ENCODE measurements at regions not wholly inside any gene's neighbourhood (a gene's known extent, or its start where the extent isn't known, plus 50 kb on each side); places are given as distances from the start of the nearest gene placed in this dataset.

- Mint-ChIP-seq H3K27me3 (ENCODE audit: low read depth) (no peaks in the 10 kb centered on the region), H3K4me1 (ENCODE audit: low read depth) (no peaks in the 10 kb centered on the region), H3K36me3 (ENCODE audit: low read depth) (no peaks in the 10 kb centered on the region), H3K27ac (no peak overlapping the region), H3K9me3 (ENCODE audit: insufficient read depth) (peaks cover 49% of the 10 kb centered on the region), H3K4me3 (no peak overlapping the region)
- DNase-seq (no peak), ATAC-seq (no peak)
- POLR2A ChIA-PET = no interaction called here
- CTCF ChIA-PET = no interaction called here
These were observed 1801.3 kb upstream of the PCDH7 start for GRCh38 chr4:28918871-28919270.

GRCh38 chr4:28921886-28922285, 1798.3 kb upstream of the PCDH7 start:
- Mint-ChIP-seq H3K36me3 (ENCODE audit: low read depth) (no peaks in the 10 kb centered on the region), H3K27ac (no peak overlapping the region), H3K27me3 (ENCODE audit: low read depth) (no peaks in the 10 kb centered on the region), H3K4me3 (no peak overlapping the region), H3K9me3 (ENCODE audit: insufficient read depth) (peaks cover 33% of the 10 kb centered on the region), H3K4me1 (ENCODE audit: low read depth) (no peaks in the 10 kb centered on the region)
- CTCF ChIA-PET = no interaction called here
- ATAC-seq (no peak), DNase-seq (no peak)
- POLR2A ChIA-PET = no interaction called here

- POLR2A ChIA-PET = no interaction called here
- no peak for DNase-seq
- no peak overlapping the region for H3K27ac Mint-ChIP-seq
- no peaks in the 10 kb centered on the region for H3K4me1 Mint-ChIP-seq (ENCODE audit: low read depth)
- H3K27me3 Mint-ChIP-seq (ENCODE audit: low read depth) = no peaks in the 10 kb centered on the region
- H3K36me3 Mint-ChIP-seq (ENCODE audit: low read depth) = no peaks in the 10 kb centered on the region
- no peak for ATAC-seq
- no peak overlapping the region for H3K4me3 Mint-ChIP-seq
- peaks cover 20% of the 10 kb centered on the region for H3K9me3 Mint-ChIP-seq (ENCODE audit: insufficient read depth)
- CTCF ChIA-PET = no interaction called here
These were observed 1794.0 kb upstream of the PCDH7 start for GRCh38 chr4:28926156-28926555.

- Mint-ChIP-seq H3K4me1 (ENCODE audit: low read depth) (no peaks in the 10 kb centered on the region), H3K9me3 (ENCODE audit: insufficient read depth) (peaks cover 27% of the 10 kb centered on the region), H3K27ac (no peak overlapping the region), H3K27me3 (ENCODE audit: low read depth) (no peaks in the 10 kb centered on the region), H3K4me3 (no peak overlapping the region), H3K36me3 (ENCODE audit: low read depth) (no peaks in the 10 kb centered on the region)
- no peak for ATAC-seq
- ChIA-PET POLR2A (no interaction called here), CTCF (no interaction called here)
- DNase-seq = no peak
These were observed 1777.5 kb upstream of the PCDH7 start for GRCh38 chr4:28942631-28943030.

GRCh38 chr4:28947374-28947773, 1772.8 kb upstream of the PCDH7 start:
- Mint-ChIP-seq H3K4me1 (ENCODE audit: low read depth) (no peaks in the 10 kb centered on the region), H3K27me3 (ENCODE audit: low read depth) (no peaks in the 10 kb centered on the region), H3K27ac (no peak overlapping the region), H3K9me3 (ENCODE audit: insufficient read depth) (peaks cover 11% of the 10 kb centered on the region), H3K4me3 (no peak overlapping the region), H3K36me3 (ENCODE audit: low read depth) (no peaks in the 10 kb centered on the region)
- no peak for DNase-seq
- ChIA-PET POLR2A (no interaction called here), CTCF (no interaction called here)
- no peak for ATAC-seq

- Mint-ChIP-seq H3K4me1 (ENCODE audit: low read depth) (no peaks in the 10 kb centered on the region), H3K4me3 (no peak overlapping the region), H3K9me3 (ENCODE audit: insufficient read depth) (peaks cover 9% of the 10 kb centered on the region), H3K36me3 (ENCODE audit: low read depth) (no peaks in the 10 kb centered on the region), H3K27me3 (ENCODE audit: low read depth) (no peaks in the 10 kb centered on the region), H3K27ac (no peak overlapping the region)
- ChIA-PET POLR2A (no interaction called here), CTCF (no interaction called here)
- DNase-seq (no peak), ATAC-seq (no peak)
These were observed 1771.7 kb upstream of the PCDH7 start for GRCh38 chr4:28948501-28948900.

- ChIA-PET POLR2A (no interaction called here), CTCF (no interaction called here)
- H3K27me3 Mint-ChIP-seq (ENCODE audit: low read depth) = no peaks in the 10 kb centered on the region
- H3K27ac Mint-ChIP-seq = no peak overlapping the region
- ATAC-seq (no peak), DNase-seq (no peak)
- H3K4me3 Mint-ChIP-seq = no peak overlapping the region
- H3K4me1 Mint-ChIP-seq (ENCODE audit: low read depth) = no peaks in the 10 kb centered on the region
- H3K9me3 Mint-ChIP-seq (ENCODE audit: insufficient read depth) = peaks cover 10% of the 10 kb centered on the region
- no peaks in the 10 kb centered on the region for H3K36me3 Mint-ChIP-seq (ENCODE audit: low read depth)
These were observed 1753.2 kb upstream of the PCDH7 start for GRCh38 chr4:28966982-28967381.

- ATAC-seq (no peak), DNase-seq (no peak)
- Mint-ChIP-seq H3K4me1 (ENCODE audit: low read depth) (no peaks in the 10 kb centered on the region), H3K27me3 (ENCODE audit: low read depth) (no peaks in the 10 kb centered on the region), H3K9me3 (ENCODE audit: insufficient read depth) (peaks cover 8% of the 10 kb centered on the region), H3K36me3 (ENCODE audit: low read depth) (no peaks in the 10 kb centered on the region), H3K27ac (no peak overlapping the region), H3K4me3 (no peak overlapping the region)
- CTCF ChIA-PET = no interaction called here
- POLR2A ChIA-PET = no interaction called here
These were observed 1746.4 kb upstream of the PCDH7 start for GRCh38 chr4:28973587-28974350.

- Mint-ChIP-seq H3K9me3 (ENCODE audit: insufficient read depth) (peaks cover 8% of the 10 kb centered on the region), H3K36me3 (ENCODE audit: low read depth) (no peaks in the 10 kb centered on the region), H3K27me3 (ENCODE audit: low read depth) (no peaks in the 10 kb centered on the region), H3K4me3 (no peak overlapping the region), H3K4me1 (ENCODE audit: low read depth) (no peaks in the 10 kb centered on the region), H3K27ac (no peak overlapping the region)
- ATAC-seq = no peak
- POLR2A ChIA-PET = no interaction called here
- no peak for DNase-seq
- CTCF ChIA-PET = no interaction called here
These were observed 1743.8 kb upstream of the PCDH7 start for GRCh38 chr4:28976369-28976768.

- CTCF ChIA-PET = no interaction called here
- Mint-ChIP-seq H3K4me3 (no peak overlapping the region), H3K36me3 (ENCODE audit: low read depth) (no peaks in the 10 kb centered on the region), H3K4me1 (ENCODE audit: low read depth) (no peaks in the 10 kb centered on the region), H3K27me3 (ENCODE audit: low read depth) (no peaks in the 10 kb centered on the region), H3K27ac (no peak overlapping the region), H3K9me3 (ENCODE audit: insufficient read depth) (peaks cover 1% of the 10 kb centered on the region)
- ATAC-seq (no peak), DNase-seq (no peak)
- POLR2A ChIA-PET = no interaction called here
These were observed 1718.0 kb upstream of the PCDH7 start for GRCh38 chr4:29002151-29002550.

GRCh38 chr4:29005838-29006237, 1714.3 kb upstream of the PCDH7 start:
- DNase-seq = no peak
- H3K9me3 Mint-ChIP-seq (ENCODE audit: insufficient read depth) = peaks cover 19% of the 10 kb centered on the region
- no peaks in the 10 kb centered on the region for H3K4me1 Mint-ChIP-seq (ENCODE audit: low read depth)
- H3K27me3 Mint-ChIP-seq (ENCODE audit: low read depth) = no peaks in the 10 kb centered on the region
- CTCF ChIA-PET = no interaction called here
- no peak overlapping the region for H3K4me3 Mint-ChIP-seq
- no peaks in the 10 kb centered on the region for H3K36me3 Mint-ChIP-seq (ENCODE audit: low read depth)
- POLR2A ChIA-PET = no interaction called here
- ATAC-seq = no peak
- H3K27ac Mint-ChIP-seq = no peak overlapping the region

- CTCF ChIA-PET = no interaction called here
- H3K27ac Mint-ChIP-seq = no peak overlapping the region
- POLR2A ChIA-PET = no interaction called here
- H3K4me3 Mint-ChIP-seq = no peak overlapping the region
- H3K27me3 Mint-ChIP-seq (ENCODE audit: low read depth) = no peaks in the 10 kb centered on the region
- no peaks in the 10 kb centered on the region for H3K36me3 Mint-ChIP-seq (ENCODE audit: low read depth)
- no peak for ATAC-seq
- H3K4me1 Mint-ChIP-seq (ENCODE audit: low read depth) = no peaks in the 10 kb centered on the region
- no peak for DNase-seq
- H3K9me3 Mint-ChIP-seq (ENCODE audit: insufficient read depth) = peaks cover 22% of the 10 kb centered on the region
These were observed 1710.3 kb upstream of the PCDH7 start for GRCh38 chr4:29009908-29010307.

GRCh38 chr4:29013341-29013740, 1706.8 kb upstream of the PCDH7 start:
- H3K36me3 Mint-ChIP-seq (ENCODE audit: low read depth) = no peaks in the 10 kb centered on the region
- ChIA-PET CTCF (no interaction called here), POLR2A (no interaction called here)
- no peaks in the 10 kb centered on the region for H3K4me1 Mint-ChIP-seq (ENCODE audit: low read depth)
- no peak for ATAC-seq
- DNase-seq = no peak
- H3K27ac Mint-ChIP-seq = no peak overlapping the region
- H3K4me3 Mint-ChIP-seq = no peak overlapping the region
- H3K9me3 Mint-ChIP-seq (ENCODE audit: insufficient read depth) = peaks cover 21% of the 10 kb centered on the region
- H3K27me3 Mint-ChIP-seq (ENCODE audit: low read depth) = no peaks in the 10 kb centered on the region

Data from activated CD8-positive, alpha-beta T cell treated with anti-CD3 and anti-CD28 coated beads, Interleukin-2, amount 10 ng/mL, durations not matched to agents 7 days and 5 days (primary cell).